DND-41 (cell line): ENCODE measurements at regions not wholly inside any gene's neighbourhood (a gene's known extent, or its start where the extent isn't known, plus 50 kb on each side); places are given as distances from the start of the nearest gene placed in this dataset.

Source experiments
- ATAC-seq: fragments of 200-7000 bp; cut with Tn5 transposase; 3 replicates; pipeline ENCODE4 v1.9.1; 2021; ENCODE audit warnings: low read depth; ENCODE audit not compliant: insufficient read depth
- DNase-seq: peaks from one replicate; pipeline ENCODE4 v3.0.0-alpha.2; 2020
- H2AFZ ChIP-seq: 2 replicates; pipeline ENCODE4 v1.6.0; 2012; ENCODE audit warnings: low read depth, low read length
- H3K27ac ChIP-seq: 2 replicates; pipeline ENCODE4 v1.5.1; 2012; ENCODE audit warnings: low read length, inconsistent platforms
- H3K27me3 ChIP-seq: fragments of 200-600 bp; sonication (generic); 2 replicates; pipeline ENCODE4 v1.6.0; 2012; ENCODE audit warnings: low read length, mild to moderate bottlenecking, inconsistent platforms; ENCODE audit not compliant: insufficient read depth, poor library complexity
- H3K36me3 ChIP-seq: 2 replicates; pipeline ENCODE4 v1.5.1; 2012; ENCODE audit warnings: low read length, inconsistent platforms; ENCODE audit not compliant: insufficient read depth
- H3K4me1 ChIP-seq: 2 replicates; pipeline ENCODE4 v1.5.1; 2012; ENCODE audit warnings: mild to moderate bottlenecking, low read length; ENCODE audit not compliant: insufficient read depth
- H3K4me2 ChIP-seq: 2 replicates; pipeline ENCODE4 v1.6.0; 2012; ENCODE audit warnings: mild to moderate bottlenecking, moderate library complexity, low read length, inconsistent platforms; ENCODE audit not compliant: insufficient read depth
- H3K4me3 ChIP-seq, 2 experiments: fragments of 200-600 bp in 1 of 2; shearing (Covaris generic) in 1 of 2; 2 replicates each; pipeline ENCODE4 v1.5.1; 2012 to 2016; ENCODE audit warnings: inconsistent platforms in 2 of 2, low read length in 2 of 2, mild to moderate bottlenecking in 2 of 2, low read depth in 1 of 2, moderate library complexity in 1 of 2
- H3K79me2 ChIP-seq: 2 replicates; pipeline ENCODE4 v1.6.0; 2012; ENCODE audit warnings: low read length, inconsistent platforms; ENCODE audit not compliant: insufficient read depth
- H3K9ac ChIP-seq: 2 replicates; pipeline ENCODE4 v1.6.0; 2012; ENCODE audit warnings: low read depth, mild to moderate bottlenecking, inconsistent platforms, low read length, moderate library complexity
- H3K9me3 ChIP-seq: 2 replicates; pipeline ENCODE4 v1.5.1; 2012; ENCODE audit warnings: low read length, moderate library complexity, mild to moderate bottlenecking, inconsistent platforms; ENCODE audit not compliant: insufficient read depth, severe bottlenecking
- H4K20me1 ChIP-seq: 2 replicates; pipeline ENCODE4 v1.6.0; 2012; ENCODE audit warnings: low read length; ENCODE audit not compliant: insufficient read depth
- CTCF ChIP-seq: IDR thresholded peaks from 2 replicates; pipeline ENCODE4 v1.5.1; 2012; ENCODE audit warnings: borderline replicate concordance, low read length, moderate library complexity, mild to moderate bottlenecking; ENCODE audit not compliant: poor library complexity, severe bottlenecking; ENCODE audit errors: extremely low read depth
- EZH2 ChIP-seq: IDR thresholded peaks from 3 replicates; pipeline ENCODE4 v1.6.1; 2012; ENCODE audit warnings: borderline replicate concordance, low read depth, mild to moderate bottlenecking, moderate library complexity, low read length, inconsistent platforms; ENCODE audit not compliant: severe bottlenecking

DNA sequence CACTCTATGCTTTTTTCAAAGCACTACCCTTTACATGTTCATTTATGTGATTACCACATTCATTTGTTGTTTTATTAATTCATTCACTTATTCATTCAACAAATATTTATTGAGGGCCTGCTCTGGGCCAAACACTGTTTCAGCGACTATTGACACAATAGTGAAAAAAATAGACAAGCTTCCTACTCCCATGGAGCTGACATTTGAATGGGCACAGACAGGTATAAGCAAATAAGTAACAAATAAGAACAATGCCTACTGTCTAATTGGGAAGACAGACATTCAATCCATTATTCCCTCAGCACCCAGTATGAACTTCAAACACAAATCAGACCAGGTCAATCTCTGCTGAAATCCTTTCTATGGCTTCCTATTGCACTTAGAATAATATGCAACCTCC lies 156.9 kb upstream of the NR3C1 start:
- Histone ChIP-seq H3K79me2 (no peaks in the 10 kb centered on the region), H2AFZ (no peak overlapping the region), H3K9me3 (no peaks in the 10 kb centered on the region), H3K36me3 (no peaks in the 10 kb centered on the region), H3K27ac (no peak overlapping the region), H3K9ac (no peak overlapping the region), H3K4me1 (no peaks in the 10 kb centered on the region), H3K4me3 (no peak overlapping the region), H3K27me3 (no peaks in the 10 kb centered on the region), H3K4me2 (no peak overlapping the region), H4K20me1 (no peaks in the 10 kb centered on the region)
- TF ChIP-seq EZH2 (no peak), CTCF (no peak)
- DNase-seq, result no peak
- no peak for ATAC-seq

DNA sequence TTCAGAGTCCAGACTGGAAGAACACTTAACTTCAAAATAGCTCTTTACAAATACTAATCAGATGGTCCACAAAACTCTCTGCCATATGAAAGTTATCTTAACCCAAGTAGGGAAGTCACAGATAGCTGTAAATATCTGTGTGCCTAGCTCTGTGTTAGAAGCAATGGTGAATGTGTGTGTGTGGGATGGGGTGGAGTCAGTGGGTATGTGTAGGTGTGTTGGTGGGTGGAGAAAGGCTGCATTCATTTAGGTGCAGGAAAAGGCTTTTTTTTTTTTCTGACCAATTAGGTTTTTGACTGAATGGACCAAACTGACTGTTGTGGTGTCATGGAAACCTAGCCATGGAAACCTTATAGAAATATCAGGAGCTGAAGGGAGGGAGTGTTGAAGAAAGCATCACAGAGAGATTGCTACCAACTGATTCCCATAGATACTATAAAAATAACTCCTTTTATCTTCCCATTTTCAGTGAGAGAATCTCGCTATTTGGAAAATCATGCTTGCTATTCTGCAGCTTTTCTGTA lies 156.2 kb upstream of the NR3C1 start:
- Histone ChIP-seq H3K4me1 (no peaks in the 10 kb centered on the region), H2AFZ (no peak overlapping the region), H3K9ac (no peak overlapping the region), H3K4me3 (no peak overlapping the region), H3K9me3 (no peaks in the 10 kb centered on the region), H3K27me3 (no peaks in the 10 kb centered on the region), H4K20me1 (no peaks in the 10 kb centered on the region), H3K79me2 (no peaks in the 10 kb centered on the region), H3K27ac (no peak overlapping the region), H3K36me3 (no peaks in the 10 kb centered on the region), H3K4me2 (no peak overlapping the region)
- DNase-seq (no peak), ATAC-seq (no peak)
- TF ChIP-seq EZH2 (no peak), CTCF (no peak)

GRCh38 chr5:143558048-143558447 lies 154.6 kb upstream of the NR3C1 start:
- no peak overlapping the region for H3K4me2 ChIP-seq
- no peaks in the 10 kb centered on the region for H3K4me1 ChIP-seq
- H2AFZ ChIP-seq, result no peak overlapping the region
- no peak overlapping the region for H3K27ac ChIP-seq
- ATAC-seq (no peak), DNase-seq (no peak)
- H3K36me3 ChIP-seq, result no peaks in the 10 kb centered on the region
- no peaks in the 10 kb centered on the region for H3K27me3 ChIP-seq
- no peaks in the 10 kb centered on the region for H4K20me1 ChIP-seq
- no peaks in the 10 kb centered on the region for H3K79me2 ChIP-seq
- H3K9me3 ChIP-seq, result no peaks in the 10 kb centered on the region
- H3K9ac ChIP-seq, result no peak overlapping the region
- no peak overlapping the region for H3K4me3 ChIP-seq
- TF ChIP-seq CTCF, result no peak
